ENCODE measurements at regions not wholly inside any gene's neighbourhood (a gene's known extent, or its start where the extent isn't known, plus 50 kb on each side); places are given as distances from the start of the nearest gene placed in this dataset. TPM values are rescaled to one million over a fixed set of nuclear protein-coding genes. Genes with fewer than 3 reads are reported as not detected.

- H3K9me3 ChIP-seq, result no peaks in the 10 kb centered on the region
- DNase-seq, result no peak
- no peak overlapping the region for H3K27ac ChIP-seq
- WGBS, 2 donors, result 57 to 68% methylated on average over 3 of the region's 3 CpGs
- no peaks in the 10 kb centered on the region for H3K27me3 ChIP-seq
- no peaks in the 10 kb centered on the region for H3K4me1 ChIP-seq
- H3K4me3 ChIP-seq (replicated peaks in 1 of 3), result no peak overlapping the region
- no peaks in the 10 kb centered on the region for H3K36me3 ChIP-seq
- intact Hi-C loops (cut with DNase I), result no loop called here
- TF ChIP-seq, protein P1, sequence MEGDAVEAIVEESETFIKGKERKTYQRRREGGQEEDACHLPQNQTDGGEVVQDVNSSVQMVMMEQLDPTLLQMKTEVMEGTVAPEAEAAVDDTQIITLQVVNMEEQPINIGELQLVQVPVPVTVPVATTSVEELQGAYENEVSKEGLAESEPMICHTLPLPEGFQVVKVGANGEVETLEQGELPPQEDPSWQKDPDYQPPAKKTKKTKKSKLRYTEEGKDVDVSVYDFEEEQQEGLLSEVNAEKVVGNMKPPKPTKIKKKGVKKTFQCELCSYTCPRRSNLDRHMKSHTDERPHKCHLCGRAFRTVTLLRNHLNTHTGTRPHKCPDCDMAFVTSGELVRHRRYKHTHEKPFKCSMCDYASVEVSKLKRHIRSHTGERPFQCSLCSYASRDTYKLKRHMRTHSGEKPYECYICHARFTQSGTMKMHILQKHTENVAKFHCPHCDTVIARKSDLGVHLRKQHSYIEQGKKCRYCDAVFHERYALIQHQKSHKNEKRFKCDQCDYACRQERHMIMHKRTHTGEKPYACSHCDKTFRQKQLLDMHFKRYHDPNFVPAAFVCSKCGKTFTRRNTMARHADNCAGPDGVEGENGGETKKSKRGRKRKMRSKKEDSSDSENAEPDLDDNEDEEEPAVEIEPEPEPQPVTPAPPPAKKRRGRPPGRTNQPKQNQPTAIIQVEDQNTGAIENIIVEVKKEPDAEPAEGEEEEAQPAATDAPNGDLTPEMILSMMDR (IDR thresholded peaks at IDR 0.05), result no peak
- no peak for TF ChIP-seq POLR2A (IDR thresholded peaks at IDR 0.05)
These were observed 169.2 kb downstream of the PARM1 start for GRCh38 chr4:75101906-75102786.

Small RNA genes in the stretch of these regions (small RNA-seq; reads per million reads assigned to genes)
- not detected for gene AC093870.1
